C1 segment of cervical spinal cord (tissue), 14 donors: ENCODE measurements at regions not wholly inside any gene's neighbourhood (a gene's known extent, or its start where the extent isn't known, plus 50 kb on each side); places are given as distances from the start of the nearest gene placed in this dataset.

Experiments
- DNase-seq, 14 donors: peaks; one replicate each; lab custom pipeline; 2025; lab: John Stamatoyannopoulos, UW

- DNase-seq = no peak
Measured at GRCh38 chr2:181188605-181189004, 208.2 kb downstream of the UBE2E3 start.

- DNase-seq = no peak
Measured at GRCh38 chr2:181189951-181190350, 209.5 kb downstream of the UBE2E3 start.

- no peak for DNase-seq
Measured at GRCh38 chr2:181190711-181191110, 210.3 kb downstream of the UBE2E3 start.

GRCh38 chr2:181193550-181193949 is 213.1 kb downstream of the UBE2E3 start:
- no peak for DNase-seq

GRCh38 chr2:181196401-181196800 is 216.0 kb downstream of the UBE2E3 start:
- DNase-seq = no peak

GRCh38 chr2:181197140-181197760 is 216.8 kb downstream of the UBE2E3 start:
- DNase-seq = no peak

GRCh38 chr2:181198183-181198864 is 217.9 kb downstream of the UBE2E3 start:
- DNase-seq = no peak

GRCh38 chr2:181203412-181203811 is 223.0 kb downstream of the UBE2E3 start:
- DNase-seq = no peak

- no peak for DNase-seq
Measured at GRCh38 chr2:181203916-181204315, 223.5 kb downstream of the UBE2E3 start.

GRCh38 chr2:181218401-181218821 is 238.0 kb downstream of the UBE2E3 start:
- DNase-seq = peak in 1 of 14 donors; percentile 88

GRCh38 chr2:181223234-181223633 is 234.0 kb upstream of the ITGA4 start:
- no peak for DNase-seq

GRCh38 chr2:181224866-181225265 is 232.3 kb upstream of the ITGA4 start:
- no peak for DNase-seq

GRCh38 chr2:181228661-181229060 is 228.5 kb upstream of the ITGA4 start:
- no peak for DNase-seq

- DNase-seq = no peak
Measured at GRCh38 chr2:181231151-181231550, 226.0 kb upstream of the ITGA4 start.

GRCh38 chr2:181231886-181232621 is 225.1 kb upstream of the ITGA4 start:
- peak in 1 of 14 donors; percentile 82 for DNase-seq

GRCh38 chr2:181234487-181234891 is 222.7 kb upstream of the ITGA4 start:
- no peak for DNase-seq

- no peak for DNase-seq
Measured at GRCh38 chr2:181235011-181235410, 222.2 kb upstream of the ITGA4 start.

- DNase-seq = no peak
Measured at GRCh38 chr2:181235683-181236459, 221.3 kb upstream of the ITGA4 start.

- no peak for DNase-seq
Measured at GRCh38 chr2:181239201-181239799, 217.9 kb upstream of the ITGA4 start.

- no peak for DNase-seq
Measured at GRCh38 chr2:181240844-181241243, 216.3 kb upstream of the ITGA4 start.

GRCh38 chr2:181241366-181241765 is 215.8 kb upstream of the ITGA4 start:
- no peak for DNase-seq

- DNase-seq = no peak
Measured at GRCh38 chr2:181241797-181242196, 215.4 kb upstream of the ITGA4 start.
